ENCODE measurements at regions not wholly inside any gene's neighbourhood (a gene's known extent, or its start where the extent isn't known, plus 50 kb on each side); places are given as distances from the start of the nearest gene placed in this dataset.
"Not testable (repeated sequence)": the region's sequence is repeated elsewhere in the genome, so short reads cannot be mapped to it uniquely, and the experiment has no call there.

- not testable (repeated sequence) for H3K36me3 Mint-ChIP-seq; H3K4me1 Mint-ChIP-seq; DNase-seq (ENCODE audit: low spot score in 2 of 2); H3K27ac Mint-ChIP-seq; H3K9me3 Mint-ChIP-seq; H3K4me3 Mint-ChIP-seq; ATAC-seq (ENCODE audit: low read depth)
- peaks cover 21% of the 10 kb centered on the region for H3K27me3 Mint-ChIP-seq
Observed at GRCh38 chr20:47908361-47909035, 123.2 kb upstream of the SULF2 start.

DNA sequence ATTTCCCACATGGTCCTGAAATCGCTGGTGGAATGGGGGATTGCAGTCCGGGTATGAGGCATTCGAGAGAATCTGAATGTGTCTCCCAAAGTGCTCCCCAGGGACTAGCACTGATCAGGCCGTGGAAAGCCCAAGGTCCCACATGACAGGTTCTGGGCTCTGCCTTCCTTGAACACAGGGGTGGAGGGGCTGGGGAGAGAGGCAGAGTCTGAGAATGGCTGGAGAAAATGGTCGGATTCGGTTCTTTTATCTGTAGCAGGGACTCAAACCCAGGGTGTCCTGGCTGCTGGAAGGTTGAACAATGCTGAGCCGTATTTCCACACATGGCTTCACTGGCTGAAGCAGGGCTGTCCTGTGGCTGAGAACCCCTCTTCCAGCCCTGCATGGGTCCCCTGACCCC is 122.7 kb upstream of the SULF2 start:
- H3K9me3 Mint-ChIP-seq; DNase-seq (ENCODE audit: low spot score in 2 of 2); H3K27ac Mint-ChIP-seq; H3K4me3 Mint-ChIP-seq; H3K4me1 Mint-ChIP-seq; ATAC-seq (ENCODE audit: low read depth); H3K36me3 Mint-ChIP-seq: not testable (repeated sequence)
- H3K27me3 Mint-ChIP-seq, result peaks cover 18% of the 10 kb centered on the region

DNA sequence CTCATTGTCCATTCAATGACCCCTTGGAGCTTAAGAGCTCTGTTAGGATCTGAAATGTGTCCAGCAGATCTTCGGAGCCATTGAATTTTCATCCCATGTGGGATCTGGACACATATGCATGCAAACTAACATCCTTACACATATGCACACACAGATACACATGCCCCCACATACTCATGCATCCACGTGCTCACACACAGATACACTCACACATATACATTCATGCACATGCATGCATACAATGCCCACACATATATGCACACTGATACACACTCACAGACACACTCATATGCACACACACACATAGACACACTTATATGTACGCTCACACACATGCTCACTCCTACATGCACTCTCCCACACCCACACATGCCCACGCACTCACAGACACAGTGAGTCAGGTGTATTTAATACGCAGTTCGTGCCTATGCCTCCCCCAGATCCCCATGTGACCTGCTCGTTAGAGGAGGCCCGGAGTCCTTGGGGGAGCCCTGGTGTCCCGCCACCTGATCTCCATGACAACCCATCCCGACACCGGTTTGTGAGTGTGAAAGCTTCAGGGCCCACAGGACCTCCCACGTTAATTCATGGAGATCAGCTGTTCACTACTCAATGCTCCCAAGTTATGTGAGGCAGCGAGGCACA is 121.9 kb upstream of the SULF2 start:
- no peaks in the 10 kb centered on the region for H3K9me3 Mint-ChIP-seq
- H3K27me3 Mint-ChIP-seq, result peaks cover 18% of the 10 kb centered on the region
- H3K27ac Mint-ChIP-seq, result no peak overlapping the region
- H3K4me3 Mint-ChIP-seq, result no peak overlapping the region
- no peak for ATAC-seq (ENCODE audit: low read depth)
- no peak for DNase-seq (ENCODE audit: low spot score in 2 of 2)
- H3K4me1 Mint-ChIP-seq, result peaks cover 8% of the 10 kb centered on the region
- H3K36me3 Mint-ChIP-seq, result no peaks in the 10 kb centered on the region

DNA sequence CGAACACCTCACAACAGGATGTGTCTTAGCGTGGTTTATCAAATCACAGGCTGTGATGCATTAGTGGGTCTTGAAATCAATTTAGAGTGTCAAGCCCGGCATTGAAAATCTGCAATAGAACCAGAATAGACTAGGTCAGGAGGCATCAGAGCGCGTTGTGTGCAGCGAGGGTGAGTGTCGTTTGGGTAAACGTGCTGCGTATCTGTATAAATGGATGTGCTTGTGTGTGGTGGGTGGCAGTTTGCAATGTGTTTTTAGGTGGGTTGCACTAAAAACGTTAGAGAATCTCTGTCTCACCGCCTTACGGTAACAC is 121.0 kb upstream of the SULF2 start:
- H3K27me3 Mint-ChIP-seq, result peaks cover 16% of the 10 kb centered on the region
- no peak overlapping the region for H3K4me3 Mint-ChIP-seq
- DNase-seq (ENCODE audit: low spot score in 2 of 2), result no peak
- no peaks in the 10 kb centered on the region for H3K9me3 Mint-ChIP-seq
- no peak for ATAC-seq (ENCODE audit: low read depth)
- H3K36me3 Mint-ChIP-seq, result no peaks in the 10 kb centered on the region
- H3K27ac Mint-ChIP-seq, result no peak overlapping the region
- peaks cover 6% of the 10 kb centered on the region for H3K4me1 Mint-ChIP-seq

- H3K27ac Mint-ChIP-seq, result no peak overlapping the region
- H3K36me3 Mint-ChIP-seq, result no peaks in the 10 kb centered on the region
- DNase-seq (ENCODE audit: low spot score in 2 of 2) (no peak), ATAC-seq (ENCODE audit: low read depth) (no peak)
- H3K9me3 Mint-ChIP-seq, result no peaks in the 10 kb centered on the region
- no peak overlapping the region for H3K4me3 Mint-ChIP-seq
- H3K27me3 Mint-ChIP-seq, result peaks cover 16% of the 10 kb centered on the region
- peaks cover 6% of the 10 kb centered on the region for H3K4me1 Mint-ChIP-seq
Observed at GRCh38 chr20:47905628-47906347, 120.5 kb upstream of the SULF2 start.

DNA sequence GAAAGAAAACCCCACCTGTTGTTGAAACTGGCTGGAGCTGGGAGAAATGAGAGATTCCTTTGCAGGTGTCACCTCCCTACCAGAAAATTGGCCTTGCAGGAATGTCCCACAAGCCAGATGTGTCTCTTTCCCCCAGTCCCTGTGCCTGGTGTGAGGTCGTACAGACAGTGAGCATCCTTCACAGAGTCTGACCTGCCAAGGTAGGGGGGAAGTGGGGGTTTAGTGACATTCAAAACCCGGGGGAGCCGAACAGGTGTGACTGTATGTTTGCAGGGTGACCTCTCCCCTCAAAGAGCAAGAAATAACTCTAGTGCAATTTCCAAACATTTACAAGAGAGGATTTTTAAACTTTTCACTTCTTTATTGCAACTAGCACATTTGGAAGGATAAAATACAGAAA is 117.7 kb upstream of the SULF2 start:
- not testable (repeated sequence) for DNase-seq (ENCODE audit: low spot score in 2 of 2); H3K4me1 Mint-ChIP-seq; ATAC-seq (ENCODE audit: low read depth); H3K9me3 Mint-ChIP-seq; H3K27ac Mint-ChIP-seq; H3K27me3 Mint-ChIP-seq; H3K36me3 Mint-ChIP-seq; H3K4me3 Mint-ChIP-seq

DNA sequence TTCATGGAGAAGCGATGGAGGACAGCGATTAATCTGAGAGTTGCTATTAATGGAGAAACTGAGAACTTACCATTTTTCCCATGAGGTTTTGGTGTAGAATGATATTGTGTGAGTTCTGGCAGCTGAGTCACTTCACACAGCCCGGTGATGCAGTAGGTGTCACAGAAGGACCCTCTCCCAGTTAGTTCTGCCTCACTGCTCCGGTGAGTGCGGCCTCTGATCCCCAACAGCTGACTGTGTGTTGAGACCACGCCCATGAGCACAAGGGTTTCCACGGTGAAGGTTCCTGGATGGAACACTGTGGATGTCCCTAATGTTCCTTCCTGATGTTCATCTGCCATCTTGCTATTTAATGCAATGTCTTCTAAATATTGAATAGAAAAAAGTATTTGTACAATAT is 114.0 kb upstream of the SULF2 start:
- not testable (repeated sequence) for H3K27ac Mint-ChIP-seq; DNase-seq (ENCODE audit: low spot score in 2 of 2); H3K36me3 Mint-ChIP-seq; H3K27me3 Mint-ChIP-seq; ATAC-seq (ENCODE audit: low read depth); H3K4me1 Mint-ChIP-seq; H3K9me3 Mint-ChIP-seq; H3K4me3 Mint-ChIP-seq

GRCh38 chr20:47897461-47897860 is 112.2 kb upstream of the SULF2 start:
- DNase-seq (ENCODE audit: low spot score in 2 of 2), result no peak
- H3K4me1 Mint-ChIP-seq, result no peaks in the 10 kb centered on the region
- H3K4me3 Mint-ChIP-seq, result no peak overlapping the region
- H3K27ac Mint-ChIP-seq, result no peak overlapping the region
- H3K36me3 Mint-ChIP-seq, result no peaks in the 10 kb centered on the region
- peaks cover 6% of the 10 kb centered on the region for H3K27me3 Mint-ChIP-seq
- ATAC-seq (ENCODE audit: low read depth), result no peak
- no peaks in the 10 kb centered on the region for H3K9me3 Mint-ChIP-seq

GRCh38 chr20:47892681-47893080 is 107.4 kb upstream of the SULF2 start:
- not testable (repeated sequence) for H3K27ac Mint-ChIP-seq; H3K27me3 Mint-ChIP-seq; H3K9me3 Mint-ChIP-seq; ATAC-seq (ENCODE audit: low read depth); H3K4me1 Mint-ChIP-seq; H3K4me3 Mint-ChIP-seq; DNase-seq (ENCODE audit: low spot score in 2 of 2); H3K36me3 Mint-ChIP-seq

DNA sequence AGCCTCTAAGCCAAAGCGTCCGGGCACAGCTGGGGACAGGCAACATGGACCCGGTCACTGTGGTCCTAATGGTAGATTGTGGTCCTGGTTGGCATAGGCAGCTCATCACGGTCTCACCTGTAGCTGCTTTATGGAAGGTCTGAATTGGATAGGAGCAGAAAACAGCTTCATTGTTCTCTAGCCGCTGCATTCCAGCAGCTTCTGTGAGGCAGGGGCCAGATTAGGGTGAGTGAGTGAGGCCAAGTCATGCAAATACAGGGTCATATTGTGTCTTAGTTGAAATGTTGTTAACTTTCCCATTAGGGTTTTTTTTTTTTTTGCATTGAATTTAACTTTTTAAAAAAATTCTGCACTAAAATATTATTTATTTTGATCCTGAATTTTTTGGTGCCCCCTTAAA is 105.4 kb upstream of the SULF2 start:
- not testable (repeated sequence) for DNase-seq (ENCODE audit: low spot score in 2 of 2); H3K27ac Mint-ChIP-seq; ATAC-seq (ENCODE audit: low read depth); H3K4me1 Mint-ChIP-seq; H3K36me3 Mint-ChIP-seq; H3K9me3 Mint-ChIP-seq; H3K27me3 Mint-ChIP-seq; H3K4me3 Mint-ChIP-seq

DNA sequence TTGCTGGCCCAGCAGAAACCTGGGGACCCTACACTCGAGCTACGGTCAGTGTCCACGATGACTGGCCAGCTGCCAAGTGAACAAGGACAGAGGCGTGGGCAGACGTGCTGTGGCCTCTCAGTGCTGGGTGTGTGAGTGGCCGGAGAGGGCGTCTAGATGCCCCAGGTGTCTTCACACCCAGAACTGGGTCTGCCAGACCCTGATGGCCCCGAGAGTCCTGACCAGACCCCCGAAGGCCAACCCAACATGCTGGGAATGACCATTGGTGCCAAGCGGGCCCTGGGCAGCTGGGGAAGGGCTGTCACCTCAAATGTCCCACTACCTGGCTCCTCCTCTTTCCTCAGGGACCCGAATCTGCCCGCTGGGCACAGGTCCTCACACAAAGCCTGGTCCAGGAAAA is 104.5 kb upstream of the SULF2 start:
- not testable (repeated sequence) for ATAC-seq (ENCODE audit: low read depth); H3K27ac Mint-ChIP-seq; H3K4me3 Mint-ChIP-seq; H3K36me3 Mint-ChIP-seq; H3K27me3 Mint-ChIP-seq; DNase-seq (ENCODE audit: low spot score in 2 of 2); H3K4me1 Mint-ChIP-seq; H3K9me3 Mint-ChIP-seq

DNA sequence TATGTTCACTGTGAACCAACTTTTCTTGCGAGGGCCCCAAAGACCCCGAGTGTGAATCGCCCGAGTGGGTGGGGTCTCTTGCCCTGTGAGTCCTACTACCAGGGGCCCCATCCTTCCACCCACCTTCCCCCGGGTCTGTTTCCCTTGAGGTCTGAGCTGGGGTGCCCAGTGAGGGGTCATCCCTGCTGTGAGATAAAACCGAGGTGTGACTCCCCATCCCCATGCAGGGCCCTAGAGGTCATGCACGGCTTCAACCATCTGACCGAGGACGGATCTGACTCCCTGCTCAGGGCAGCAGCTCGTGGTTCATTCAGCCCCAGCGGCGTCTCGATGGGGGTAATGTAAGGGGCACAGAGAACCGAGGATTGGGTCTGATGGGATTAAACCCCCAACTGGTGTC is 103.1 kb upstream of the SULF2 start:
- Mint-ChIP-seq H3K9me3 (no peaks in the 10 kb centered on the region), H3K36me3 (no peaks in the 10 kb centered on the region), H3K4me3 (no peak overlapping the region), H3K27ac (no peak overlapping the region), H3K27me3 (peaks cover 12% of the 10 kb centered on the region), H3K4me1 (no peaks in the 10 kb centered on the region)
- ATAC-seq (ENCODE audit: low read depth), result no peak
- no peak for DNase-seq (ENCODE audit: low spot score in 2 of 2)

GRCh38 chr20:47887477-47888080 is 102.3 kb upstream of the SULF2 start:
- no peaks in the 10 kb centered on the region for H3K36me3 Mint-ChIP-seq
- no peak overlapping the region for H3K27ac Mint-ChIP-seq
- no peak overlapping the region for H3K4me3 Mint-ChIP-seq
- no peak for ATAC-seq (ENCODE audit: low read depth)
- no peaks in the 10 kb centered on the region for H3K4me1 Mint-ChIP-seq
- H3K27me3 Mint-ChIP-seq, result peaks cover 12% of the 10 kb centered on the region
- DNase-seq (ENCODE audit: low spot score in 2 of 2), result no peak
- no peaks in the 10 kb centered on the region for H3K9me3 Mint-ChIP-seq

- Mint-ChIP-seq H3K4me3 (no peak overlapping the region), H3K4me1 (no peaks in the 10 kb centered on the region), H3K36me3 (no peaks in the 10 kb centered on the region), H3K9me3 (no peaks in the 10 kb centered on the region), H3K27ac (no peak overlapping the region), H3K27me3 (peaks cover 12% of the 10 kb centered on the region)
- ATAC-seq (ENCODE audit: low read depth) (no peak), DNase-seq (ENCODE audit: low spot score in 2 of 2) (no peak)
Observed at GRCh38 chr20:47887064-47887463, 101.8 kb upstream of the SULF2 start.

Measured in memory B cell (primary cell).